ENCODE measurements at regions not wholly inside any gene's neighbourhood (a gene's known extent, or its start where the extent isn't known, plus 50 kb on each side); places are given as distances from the start of the nearest gene placed in this dataset.

- Histone ChIP-seq H3K27me3 (ENCODE audit: control insufficient read depth, insufficient read depth, low read length) (no peaks in the 10 kb centered on the region), H3K27ac (ENCODE audit: insufficient read depth, low read length) (no peak overlapping the region), H3K79me2 (ENCODE audit: control insufficient read depth, insufficient read depth, low read length) (no peaks in the 10 kb centered on the region), H3K4me2 (ENCODE audit: extremely low read depth, insufficient read depth, low read length) (no peak overlapping the region), H2AFZ (ENCODE audit: low read length) (no peak overlapping the region), H3K9me3 (ENCODE audit: control insufficient read depth, insufficient read depth, low read depth, low read length) (no peaks in the 10 kb centered on the region), H3K4me1 (ENCODE audit: control insufficient read depth, extremely low read depth, insufficient read depth, low read length) (no peaks in the 10 kb centered on the region), H3K36me3 (ENCODE audit: control insufficient read depth, insufficient read depth, low read length) (no peaks in the 10 kb centered on the region), H4K20me1 (ENCODE audit: control insufficient read depth, extremely low read depth, insufficient read depth, low read length) (no peaks in the 10 kb centered on the region), H3K4me3 (replicated peaks in 1 of 4; ENCODE audit: control extremely low read depth in 1 of 4, insufficient read depth in 1 of 4, low read depth in 3 of 4, low read length in 4 of 4) (no peak overlapping the region), H3K9ac (ENCODE audit: insufficient read depth, low read length) (no peak overlapping the region)
- no peak for TF ChIP-seq CTCF (conservative IDR thresholded peaks at IDR 0.05 in 1 of 2, IDR thresholded peaks at IDR 0.05 in 1 of 2; ENCODE audit: low read depth in 1 of 2, low read length in 2 of 2)
- no peak for TF ChIP-seq EZH2 (IDR thresholded peaks at IDR 0.05; ENCODE audit: low read length, missing control alignments)
- no peak for DNase-seq (ENCODE audit: low read depth in 2 of 2)
These were observed 121.3 kb upstream of the SYT4 start for GRCh38 chr18:43398601-43399000.

GRCh38 chr18:43405097-43405496, 127.8 kb upstream of the SYT4 start:
- Histone ChIP-seq H3K4me2 (ENCODE audit: extremely low read depth, insufficient read depth, low read length) (no peak overlapping the region), H3K9me3 (ENCODE audit: control insufficient read depth, insufficient read depth, low read depth, low read length) (no peaks in the 10 kb centered on the region), H3K9ac (ENCODE audit: insufficient read depth, low read length) (no peak overlapping the region), H3K27me3 (ENCODE audit: control insufficient read depth, insufficient read depth, low read length) (no peaks in the 10 kb centered on the region), H3K36me3 (ENCODE audit: control insufficient read depth, insufficient read depth, low read length) (no peaks in the 10 kb centered on the region), H3K79me2 (ENCODE audit: control insufficient read depth, insufficient read depth, low read length) (no peaks in the 10 kb centered on the region), H4K20me1 (ENCODE audit: control insufficient read depth, extremely low read depth, insufficient read depth, low read length) (no peaks in the 10 kb centered on the region), H3K27ac (ENCODE audit: insufficient read depth, low read length) (no peak overlapping the region), H2AFZ (ENCODE audit: low read length) (no peak overlapping the region), H3K4me1 (ENCODE audit: control insufficient read depth, extremely low read depth, insufficient read depth, low read length) (no peaks in the 10 kb centered on the region), H3K4me3 (replicated peaks in 1 of 4; ENCODE audit: control extremely low read depth in 1 of 4, insufficient read depth in 1 of 4, low read depth in 3 of 4, low read length in 4 of 4) (no peak overlapping the region)
- no peak for TF ChIP-seq CTCF (conservative IDR thresholded peaks at IDR 0.05 in 1 of 2, IDR thresholded peaks at IDR 0.05 in 1 of 2; ENCODE audit: low read depth in 1 of 2, low read length in 2 of 2)
- no peak for TF ChIP-seq EZH2 (IDR thresholded peaks at IDR 0.05; ENCODE audit: low read length, missing control alignments)
- peak in 1 of 2 donors; percentile 5 for DNase-seq (ENCODE audit: low read depth in 2 of 2)

GRCh38 chr18:43414006-43414405, 136.7 kb upstream of the SYT4 start:
- Histone ChIP-seq H3K4me2 (ENCODE audit: extremely low read depth, insufficient read depth, low read length) (no peak overlapping the region), H3K9me3 (ENCODE audit: control insufficient read depth, insufficient read depth, low read depth, low read length) (no peaks in the 10 kb centered on the region), H3K36me3 (ENCODE audit: control insufficient read depth, insufficient read depth, low read length) (no peaks in the 10 kb centered on the region), H4K20me1 (ENCODE audit: control insufficient read depth, extremely low read depth, insufficient read depth, low read length) (no peaks in the 10 kb centered on the region), H3K79me2 (ENCODE audit: control insufficient read depth, insufficient read depth, low read length) (no peaks in the 10 kb centered on the region), H3K9ac (ENCODE audit: insufficient read depth, low read length) (no peak overlapping the region), H3K27me3 (ENCODE audit: control insufficient read depth, insufficient read depth, low read length) (no peaks in the 10 kb centered on the region), H2AFZ (ENCODE audit: low read length) (no peak overlapping the region), H3K4me3 (replicated peaks in 1 of 4; ENCODE audit: control extremely low read depth in 1 of 4, insufficient read depth in 1 of 4, low read depth in 3 of 4, low read length in 4 of 4) (no peak overlapping the region), H3K4me1 (ENCODE audit: control insufficient read depth, extremely low read depth, insufficient read depth, low read length) (no peaks in the 10 kb centered on the region), H3K27ac (ENCODE audit: insufficient read depth, low read length) (no peak overlapping the region)
- no peak for DNase-seq (ENCODE audit: low read depth in 2 of 2)
- TF ChIP-seq CTCF (conservative IDR thresholded peaks at IDR 0.05 in 1 of 2, IDR thresholded peaks at IDR 0.05 in 1 of 2; ENCODE audit: low read depth in 1 of 2, low read length in 2 of 2) (no peak), EZH2 (IDR thresholded peaks at IDR 0.05; ENCODE audit: low read length, missing control alignments) (no peak)
